HG03159 (cell line): ENCODE measurements at regions not wholly inside any gene's neighbourhood (a gene's known extent, or its start where the extent isn't known, plus 50 kb on each side); places are given as distances from the start of the nearest gene placed in this dataset.

Source experiments
- ATAC-seq: cut with Tn5 transposase; IDR thresholded peaks from one replicate; pipeline ENCODE4 v1.9.1; 2021; ENCODE audit warnings: mild to moderate bottlenecking, moderate library complexity; ENCODE audit not compliant: unreplicated experiment

DNA sequence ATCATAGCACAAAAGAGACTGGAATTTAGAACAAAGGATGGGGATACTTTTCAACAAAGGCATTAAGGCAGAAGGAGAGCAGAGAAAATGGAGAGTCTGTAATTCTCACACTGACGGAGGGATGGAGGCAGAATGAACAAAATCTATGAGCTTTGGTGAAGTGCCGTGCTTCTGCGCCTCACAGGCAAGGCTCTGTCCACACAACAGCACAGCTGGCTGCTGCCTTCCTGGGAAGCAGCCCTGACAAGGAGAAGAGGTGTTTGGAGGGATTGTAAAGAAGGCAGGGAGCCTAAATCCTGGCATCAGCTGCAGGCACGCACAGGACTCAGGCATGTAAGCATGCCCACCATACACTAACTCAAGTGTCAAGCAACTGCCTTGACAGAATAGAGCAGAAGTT is 485.2 kb upstream of the KIF2A start:
- ATAC-seq: no peak

DNA sequence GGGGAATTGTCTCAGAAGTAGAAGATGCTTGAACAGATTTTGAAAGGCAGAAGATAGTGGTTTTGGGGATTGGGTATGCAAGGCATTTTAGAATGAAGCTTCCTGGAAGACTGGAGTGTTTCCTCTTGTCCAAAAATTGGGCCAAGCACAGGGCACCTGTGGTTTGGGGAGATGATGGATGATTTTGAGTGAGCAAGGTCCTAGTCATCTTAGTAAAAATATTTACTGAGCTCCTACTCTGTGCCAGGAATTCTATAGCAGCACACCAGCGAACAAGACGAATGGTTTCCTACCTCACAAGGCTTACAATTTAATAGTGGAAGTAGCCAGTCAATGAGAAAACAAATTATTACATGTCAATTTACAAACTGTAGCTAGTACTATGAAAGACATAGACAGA is 484.4 kb upstream of the KIF2A start:
- ATAC-seq: no peak

DNA sequence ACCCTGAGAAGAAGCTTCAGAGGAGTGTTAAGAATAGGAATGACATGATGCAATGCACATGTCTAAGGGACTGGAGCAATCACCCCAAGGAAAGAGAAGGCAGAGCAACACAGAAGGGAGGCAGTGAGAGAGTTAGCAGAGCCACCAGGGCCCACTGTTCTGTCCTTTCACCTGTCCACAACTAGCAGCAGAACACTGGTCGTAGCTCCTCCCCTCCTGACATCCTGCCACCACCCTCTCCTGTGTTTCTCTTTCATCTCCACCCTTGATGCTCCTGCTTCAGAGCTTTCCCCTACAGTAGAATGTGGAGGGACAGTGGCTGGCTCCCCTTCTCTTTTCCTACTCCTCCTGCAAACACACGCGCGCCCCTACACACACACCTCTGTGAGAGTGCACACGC is 483.4 kb upstream of the KIF2A start:
- ATAC-seq: no peak

DNA sequence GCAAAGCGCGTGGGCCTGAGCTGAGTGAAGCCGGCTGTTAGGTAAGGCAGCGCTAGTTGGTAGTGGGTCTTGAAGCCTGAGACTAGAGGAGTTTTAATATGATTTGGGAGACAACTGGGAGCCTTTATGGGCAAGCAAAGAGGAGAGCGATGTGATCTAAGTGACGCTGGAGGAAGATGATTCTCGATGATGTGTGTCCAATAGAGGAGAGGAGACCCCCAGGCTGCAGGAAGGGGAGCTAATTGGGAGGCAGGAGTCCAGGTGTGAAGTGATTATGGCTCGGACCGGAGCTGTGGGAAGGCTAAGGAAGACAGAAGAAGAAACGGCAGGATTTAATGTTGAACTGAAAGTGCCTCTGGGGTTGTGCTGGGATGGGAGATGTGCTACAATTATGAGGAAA is 482.9 kb upstream of the KIF2A start:
- no peak for ATAC-seq

DNA sequence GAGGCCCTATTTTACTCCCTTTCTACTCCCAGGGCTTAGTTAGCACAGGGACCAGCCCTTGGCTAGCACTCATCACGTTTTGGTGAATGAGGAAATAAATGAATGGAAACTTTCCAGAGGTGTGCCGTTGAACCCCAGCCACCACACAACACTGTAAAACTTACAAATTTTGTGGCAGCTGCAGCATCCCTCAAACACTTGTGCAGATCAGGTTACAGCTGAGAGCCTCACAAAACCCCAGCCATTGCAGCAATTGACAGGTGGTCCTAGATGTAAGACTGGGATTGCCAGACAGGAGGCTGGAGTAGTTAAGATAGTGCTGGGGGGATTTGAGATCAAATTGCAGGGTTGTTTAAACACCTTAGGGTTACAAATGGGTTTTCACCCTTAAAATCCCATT is 482.2 kb upstream of the KIF2A start:
- no peak for ATAC-seq

DNA sequence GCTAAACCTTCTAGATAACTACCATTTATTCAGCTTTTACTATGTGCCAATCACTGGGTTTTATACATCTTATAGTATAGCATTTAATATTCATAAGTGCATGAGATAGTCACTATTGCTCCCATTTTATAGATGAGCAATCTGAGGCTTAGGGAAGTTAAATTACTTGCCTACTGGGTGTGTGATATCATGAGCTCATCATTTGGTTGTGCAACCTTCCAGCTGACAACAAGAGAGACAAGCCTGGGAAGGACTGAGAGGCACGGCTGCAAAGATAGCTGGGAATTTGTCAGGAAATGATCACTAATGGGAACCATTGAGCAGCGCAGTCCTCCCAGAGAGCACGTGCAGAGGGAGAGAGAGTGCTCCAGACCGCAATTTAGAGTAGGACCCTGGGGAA is 481.6 kb upstream of the KIF2A start:
- no peak for ATAC-seq

DNA sequence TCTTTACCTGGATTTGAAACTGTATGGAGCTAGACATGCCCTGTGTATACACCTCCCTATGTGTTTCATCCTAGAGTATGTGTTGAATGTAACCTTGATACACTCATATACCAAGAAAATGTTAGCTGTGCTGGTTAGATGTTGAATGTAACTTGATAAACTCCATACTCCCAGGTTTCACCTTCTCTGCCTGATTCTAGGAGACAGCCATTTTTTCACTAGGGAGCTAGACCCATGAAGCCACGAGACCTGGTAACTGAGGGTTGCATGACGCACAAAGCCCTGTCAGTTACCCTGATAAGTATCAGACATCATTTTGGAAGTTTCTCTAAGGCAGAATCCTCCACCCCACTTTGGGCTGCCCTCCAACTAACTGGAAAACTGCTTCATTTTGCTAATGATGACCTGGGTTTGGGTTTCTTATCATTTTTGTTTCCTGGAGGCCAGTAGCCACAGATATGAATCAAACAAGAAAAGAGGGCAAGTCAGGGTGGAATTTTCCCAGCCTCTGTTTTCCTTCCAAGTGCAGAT is 478.5 kb upstream of the KIF2A start:
- no peak for ATAC-seq

DNA sequence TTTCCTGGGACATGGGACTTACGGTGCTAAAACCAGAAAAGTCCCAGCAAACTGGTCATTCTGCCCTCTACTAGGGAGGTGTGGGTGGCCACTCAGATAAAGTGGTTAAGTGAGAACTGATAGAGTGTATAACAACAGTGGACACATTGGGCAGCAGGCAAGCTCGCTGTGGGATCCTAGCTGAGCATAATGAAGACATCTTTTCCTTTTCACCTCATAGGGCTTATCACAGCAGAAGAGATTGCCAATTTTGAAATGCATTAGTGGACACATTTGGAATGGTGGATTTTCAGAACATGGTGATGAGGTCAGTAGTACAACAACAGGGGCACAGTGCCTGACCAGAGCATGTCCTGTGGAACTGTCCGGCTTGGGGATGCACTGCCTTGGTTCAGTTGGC is 477.1 kb upstream of the KIF2A start:
- ATAC-seq: no peak

DNA sequence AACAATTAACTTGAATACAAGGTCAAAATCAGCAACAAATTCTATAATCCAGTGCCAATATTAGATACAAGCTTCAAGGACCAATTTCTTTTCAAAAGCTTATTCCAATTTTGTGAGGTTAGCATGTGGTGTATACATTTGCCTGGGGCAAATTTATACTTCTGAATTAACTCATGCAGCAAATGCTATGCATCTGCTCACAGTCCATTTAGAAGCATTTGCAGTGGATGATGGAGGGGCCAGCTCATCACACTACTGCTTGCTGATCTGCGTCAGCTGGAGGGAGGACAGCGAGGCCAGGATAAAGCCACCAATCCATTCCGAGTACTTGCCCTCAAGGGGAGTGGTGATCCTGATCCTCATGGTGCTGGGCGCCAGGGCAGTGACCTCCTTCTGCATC is 474.3 kb upstream of the KIF2A start:
- ATAC-seq: no peak

DNA sequence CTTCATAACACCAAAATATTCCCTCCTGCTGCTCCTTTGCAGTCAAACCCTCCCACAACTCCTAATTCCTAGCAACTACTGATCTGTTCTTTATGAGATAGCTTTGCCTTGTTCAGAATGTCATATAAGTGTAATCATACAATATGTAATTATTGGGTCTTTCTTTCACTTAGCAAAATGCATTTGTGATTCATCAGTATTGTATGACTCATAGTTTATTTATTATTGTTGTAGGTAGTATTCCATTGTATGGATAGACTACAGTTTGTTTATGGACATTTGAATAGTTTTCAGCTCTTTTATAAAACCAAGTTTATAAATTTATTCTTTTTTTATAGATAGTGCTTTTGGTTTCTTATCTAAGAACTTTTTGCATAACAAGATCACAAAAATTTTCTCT is 468.2 kb upstream of the KIF2A start:
- no peak for ATAC-seq

DNA sequence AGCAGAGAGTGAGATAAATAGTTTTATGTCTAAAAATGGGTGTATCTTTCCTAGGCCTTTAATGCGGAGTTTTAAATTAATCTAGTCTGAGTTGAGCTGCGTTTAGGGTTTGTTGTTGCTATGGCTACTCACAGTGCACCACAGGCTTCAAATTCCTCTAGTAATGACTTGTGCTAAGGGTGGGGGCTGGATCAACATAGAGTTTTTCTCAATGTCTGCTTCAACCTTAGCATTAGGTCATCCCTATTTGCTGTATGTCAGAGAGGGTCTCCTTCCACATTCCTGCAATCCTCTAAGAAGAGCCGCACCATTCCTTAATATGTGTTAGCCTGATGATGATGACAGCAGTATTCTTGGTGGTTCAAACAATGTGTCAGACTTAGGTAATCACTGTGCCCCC is 465.6 kb upstream of the KIF2A start:
- no peak for ATAC-seq

DNA sequence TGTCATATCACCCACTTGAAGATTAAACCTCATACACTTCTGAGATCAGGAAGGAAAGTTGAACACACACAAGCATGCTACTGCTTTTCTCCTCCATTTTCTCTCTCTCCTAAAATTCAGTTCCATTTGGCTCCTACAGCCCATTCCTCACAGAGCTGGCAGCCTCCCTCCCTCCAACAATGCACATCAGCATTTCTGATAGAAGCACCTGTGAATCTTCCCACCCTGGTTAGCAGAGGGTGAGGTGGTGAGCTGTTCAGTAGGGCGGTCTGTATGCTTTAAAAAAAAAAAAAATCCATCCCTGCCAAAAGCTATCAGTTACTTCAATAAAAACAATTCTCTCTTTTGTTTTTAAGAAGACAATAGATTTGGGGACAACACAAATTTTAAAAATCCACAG is 463.2 kb upstream of the KIF2A start:
- ATAC-seq: no peak

DNA sequence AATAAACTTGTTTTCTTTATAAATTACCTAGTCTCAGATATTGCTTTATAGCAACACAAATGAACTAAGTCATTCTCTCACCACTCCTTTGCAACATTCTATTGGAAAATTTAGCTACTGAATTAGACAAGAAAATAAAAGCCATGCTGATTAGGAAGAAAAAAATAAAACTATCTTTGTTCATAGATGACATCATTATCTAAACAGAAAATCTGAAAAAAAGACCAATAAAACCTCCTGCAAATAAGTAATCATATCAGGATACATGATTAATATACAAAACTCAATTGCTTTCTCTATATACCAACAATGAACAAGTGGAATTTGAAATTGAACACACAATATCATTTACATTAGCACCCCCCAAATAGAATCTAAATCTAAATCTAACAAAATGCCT is 455.3 kb upstream of the KIF2A start:
- ATAC-seq: no peak

DNA sequence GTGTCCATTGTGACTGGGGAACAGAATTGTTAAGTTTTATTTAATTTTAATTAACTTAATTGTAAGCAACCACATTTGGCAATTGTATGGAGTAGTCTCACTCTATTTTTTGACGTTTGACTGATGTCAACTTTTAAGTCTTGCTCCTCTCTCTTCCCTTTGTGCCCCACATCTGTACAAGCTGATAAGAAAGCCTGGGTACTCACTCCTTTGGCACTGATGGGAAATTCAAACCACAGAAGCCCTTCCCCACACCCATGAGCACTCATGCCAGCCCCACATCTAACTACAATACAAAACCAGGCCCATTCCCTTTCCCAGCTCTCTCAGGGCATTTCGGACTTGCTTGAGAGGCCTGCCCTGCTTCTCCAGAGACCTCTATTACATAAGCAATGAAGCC is 451.5 kb upstream of the KIF2A start:
- ATAC-seq: no peak

DNA sequence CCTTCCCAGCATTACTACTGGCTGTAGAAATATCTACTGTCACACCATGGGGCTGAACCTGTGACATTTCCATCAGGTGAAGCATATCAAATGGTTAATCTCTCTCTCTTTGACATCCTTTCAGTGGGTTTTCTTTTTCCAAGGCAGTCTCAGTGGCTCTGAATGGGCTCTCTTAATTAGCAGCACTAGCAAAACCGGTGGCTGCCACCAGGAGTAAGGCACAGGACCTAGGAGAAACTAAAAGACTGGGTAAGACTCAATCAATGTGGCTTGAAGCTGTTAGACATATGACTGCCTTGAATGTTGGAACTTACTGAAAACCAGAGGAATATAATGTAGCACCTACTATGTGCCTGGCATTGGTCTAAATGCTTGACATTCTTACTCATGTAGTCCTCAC is 445.0 kb upstream of the KIF2A start:
- no peak for ATAC-seq

DNA sequence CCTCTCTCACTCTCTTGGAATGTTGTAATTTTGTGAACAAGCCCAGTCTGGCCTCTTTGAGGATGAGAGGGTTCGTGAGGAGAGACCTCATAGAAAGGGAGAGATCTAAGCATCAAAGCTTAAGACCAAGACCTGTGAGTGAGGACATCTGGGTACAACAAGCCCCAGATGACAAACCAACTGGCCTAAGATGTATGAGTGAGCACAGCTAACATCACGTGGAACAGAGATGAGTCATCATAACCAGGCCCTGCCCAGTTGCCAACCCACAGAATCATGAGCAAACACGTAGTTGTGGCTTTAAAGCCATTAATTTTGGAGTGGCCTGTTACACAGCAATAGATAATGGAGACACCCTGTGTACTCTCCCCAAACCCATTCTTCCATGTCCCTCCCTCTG is 439.1 kb upstream of the KIF2A start:
- ATAC-seq: peak; percentile 65

DNA sequence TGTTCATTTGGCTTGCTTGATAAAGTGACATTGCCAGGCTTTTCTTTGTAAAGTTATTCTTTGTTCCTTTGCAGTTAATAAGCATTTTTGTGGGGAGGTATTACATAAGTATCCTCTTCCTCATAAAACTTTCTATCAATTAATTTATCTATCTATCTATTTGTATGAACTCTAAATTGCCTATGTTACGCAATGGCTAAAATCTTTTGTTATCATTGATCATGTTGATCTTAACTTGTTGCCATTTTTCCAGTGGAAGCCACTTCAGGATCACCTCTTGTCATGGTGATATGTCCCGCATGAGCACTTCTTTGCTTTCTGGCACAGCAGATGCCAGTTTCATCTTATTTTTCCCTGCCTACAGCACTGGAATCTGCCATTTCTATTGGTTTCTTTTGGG is 436.7 kb upstream of the KIF2A start:
- no peak for ATAC-seq

DNA sequence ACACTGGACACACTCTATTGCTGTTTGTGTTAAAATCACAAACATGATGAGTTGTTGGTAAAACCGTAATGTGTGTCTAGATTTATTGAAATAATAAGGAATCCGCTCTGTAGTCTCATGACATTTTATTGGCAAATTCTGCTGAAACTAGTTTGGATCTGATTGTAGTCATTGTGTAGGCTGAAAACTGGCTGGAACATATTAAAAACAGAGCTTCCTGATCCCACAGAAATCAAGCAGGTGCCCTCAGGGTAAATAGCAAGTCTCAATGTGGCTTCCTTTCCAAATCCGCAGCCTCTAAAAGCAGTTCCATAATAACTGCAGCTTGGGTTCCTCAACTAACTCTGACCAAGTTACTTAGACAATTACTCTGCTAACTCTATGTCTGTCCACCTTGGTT is 427.5 kb upstream of the KIF2A start:
- no peak for ATAC-seq

DNA sequence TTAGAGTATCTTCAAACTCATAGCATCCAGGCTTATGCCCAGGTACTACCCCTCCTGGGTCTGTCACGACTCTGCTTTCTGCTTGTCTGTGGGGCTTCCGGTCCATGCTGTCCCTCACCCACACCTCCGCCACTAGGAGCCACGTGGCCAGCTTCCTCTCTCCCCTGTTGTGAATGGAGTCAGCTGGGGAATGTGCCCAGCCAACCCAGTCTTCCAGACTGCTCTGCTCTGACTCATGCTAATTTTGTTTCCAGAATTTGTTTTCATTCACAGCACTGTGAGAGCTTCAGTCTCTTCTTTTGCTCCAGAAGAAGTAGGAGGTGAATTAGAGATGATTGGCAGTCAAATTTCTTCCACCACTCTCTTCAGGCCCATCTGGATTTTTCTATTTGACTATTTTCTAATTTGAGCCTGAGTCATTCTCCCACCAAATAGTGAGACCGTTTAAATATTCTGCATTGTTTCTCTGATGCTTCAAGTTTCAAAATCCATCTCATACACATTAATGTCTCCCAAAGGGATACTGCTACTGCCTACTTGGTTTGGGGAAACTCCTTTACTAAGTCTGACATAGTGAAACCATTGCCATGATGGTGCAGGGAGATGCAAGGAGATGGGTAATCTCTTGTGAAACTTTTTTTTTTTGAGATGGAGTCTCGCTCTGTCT is 424.1 kb upstream of the KIF2A start:
- no peak for ATAC-seq

DNA sequence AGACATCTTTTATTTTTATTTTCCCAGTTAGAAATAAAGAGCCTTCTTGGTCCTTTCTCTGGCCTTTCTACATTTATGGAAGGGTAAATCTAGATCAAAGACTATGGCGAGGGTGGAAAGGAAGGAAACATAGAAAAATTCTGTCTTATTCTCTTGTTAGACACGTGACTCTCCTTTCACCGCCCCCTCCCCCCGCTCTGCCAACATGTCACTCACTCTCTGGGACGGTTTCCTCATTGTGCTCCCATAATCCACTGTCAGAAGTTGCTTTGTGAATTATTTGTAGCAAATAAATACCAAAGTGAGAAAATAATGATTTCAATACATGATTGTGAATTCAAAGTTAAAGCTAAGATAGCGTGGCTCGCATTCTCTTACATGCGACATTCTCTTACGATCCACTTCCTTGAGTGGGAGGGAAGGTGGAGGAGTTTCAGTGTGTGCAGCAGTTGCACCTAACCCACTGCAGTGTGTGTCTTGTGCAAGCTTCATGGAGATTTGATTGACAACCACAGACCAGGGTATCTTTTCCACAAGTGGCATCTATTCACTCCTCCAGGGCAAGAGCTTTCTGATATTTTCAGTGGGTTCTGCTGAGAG is 423.0 kb upstream of the KIF2A start:
- no peak for ATAC-seq

DNA sequence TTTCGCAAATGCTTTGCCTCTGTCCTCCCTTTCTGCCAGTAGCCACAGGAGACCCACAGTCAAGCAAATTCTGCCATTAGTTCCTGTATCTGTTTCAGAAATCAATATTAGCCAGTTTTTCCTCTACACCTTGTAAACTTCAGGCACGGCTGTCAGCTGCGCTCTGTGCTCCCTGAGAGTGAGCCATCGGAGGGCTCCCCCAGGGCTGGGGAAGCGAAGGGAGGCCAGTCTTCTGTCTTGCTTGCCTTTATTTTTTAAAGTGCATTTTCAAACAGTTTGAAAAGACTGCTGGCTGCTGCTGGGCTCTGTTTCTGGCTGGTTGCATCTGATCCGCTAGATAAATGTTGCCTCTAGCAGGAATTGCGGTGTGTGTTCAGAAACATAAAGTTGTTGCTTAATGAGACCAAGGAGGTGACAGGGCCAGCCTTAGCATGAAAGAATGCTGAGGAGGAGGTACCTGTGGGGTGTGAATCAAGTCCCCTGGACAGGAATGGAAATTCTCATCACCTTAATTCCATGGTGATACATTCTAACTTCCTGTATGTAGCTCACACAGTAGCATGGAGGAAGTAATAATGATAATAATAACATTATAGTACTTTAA is 421.7 kb upstream of the KIF2A start:
- ATAC-seq: no peak

DNA sequence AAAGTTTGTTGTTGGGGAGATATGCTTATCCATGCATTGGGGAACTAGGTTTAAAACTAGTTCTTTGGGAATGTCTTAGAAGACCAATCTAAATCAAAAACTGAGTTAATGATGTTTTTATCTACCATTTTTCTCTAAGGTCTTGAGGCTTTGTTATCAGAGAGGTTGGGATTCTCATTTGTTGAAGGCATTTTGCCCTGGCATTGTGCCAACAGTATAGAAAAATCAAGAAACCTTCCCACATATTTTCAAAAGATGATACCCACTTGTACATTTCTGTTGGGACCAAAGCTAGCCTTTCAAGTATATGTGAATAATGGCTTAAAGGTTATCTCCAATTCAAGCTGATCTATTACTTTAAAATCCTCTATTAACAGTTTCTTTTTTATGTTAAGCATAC is 419.8 kb upstream of the KIF2A start:
- ATAC-seq: no peak

DNA sequence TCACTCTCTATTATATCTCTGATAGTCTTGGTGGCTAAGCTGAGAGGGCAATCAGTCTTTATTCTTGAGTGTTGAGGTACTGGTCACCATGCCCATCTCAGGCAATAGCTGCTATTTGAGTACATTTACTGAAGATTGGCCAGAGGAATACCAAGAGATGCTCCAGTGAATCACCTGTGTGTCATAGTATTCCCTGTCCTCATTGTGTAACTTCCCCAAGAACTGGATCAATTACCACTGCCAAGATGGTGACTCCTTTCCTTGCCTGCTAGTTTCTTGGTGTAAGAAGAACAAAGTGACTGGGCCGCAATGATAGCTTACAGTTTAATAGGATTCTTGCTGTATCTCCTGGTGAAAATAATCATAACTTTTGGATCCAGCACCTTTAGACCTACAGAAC is 418.7 kb upstream of the KIF2A start:
- ATAC-seq: no peak
